ENCODE measurements at regions not wholly inside any gene's neighbourhood (a gene's known extent, or its start where the extent isn't known, plus 50 kb on each side); places are given as distances from the start of the nearest gene placed in this dataset.
"Not testable (repeated sequence)": the region's sequence is repeated elsewhere in the genome, so short reads cannot be mapped to it uniquely, and the experiment has no call there.

DNA sequence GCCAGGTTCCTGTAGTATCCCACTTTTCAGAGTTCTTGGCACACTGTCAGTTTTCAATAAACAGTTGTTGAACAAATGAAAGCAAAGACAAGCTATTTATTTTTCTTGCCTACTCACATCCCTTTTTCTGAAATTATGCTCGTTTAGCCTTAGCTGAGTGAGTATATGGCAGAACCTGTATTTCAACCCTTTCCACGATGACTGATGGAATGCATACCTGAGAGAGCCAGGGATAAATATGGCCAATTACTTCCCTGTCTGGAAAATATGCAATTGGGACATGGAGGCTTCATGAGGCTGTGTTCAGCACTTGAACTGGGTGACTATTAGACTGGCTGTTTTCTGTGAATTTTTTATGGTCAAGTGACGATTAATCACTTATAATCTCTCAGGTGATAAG lies 144.5 kb upstream of the POT1 start:
- no peaks in the 10 kb centered on the region for H3K27me3 ChIP-seq
- H3K9me3 ChIP-seq, result peaks cover 0 to 3% (median 0%) of the 10 kb centered on the region in 12 donors
- 80 to 88% (median 85%) methylated on average over 3 of the region's 3 CpGs for WGBS, 4 donors
- TF ChIP-seq, protein P1, sequence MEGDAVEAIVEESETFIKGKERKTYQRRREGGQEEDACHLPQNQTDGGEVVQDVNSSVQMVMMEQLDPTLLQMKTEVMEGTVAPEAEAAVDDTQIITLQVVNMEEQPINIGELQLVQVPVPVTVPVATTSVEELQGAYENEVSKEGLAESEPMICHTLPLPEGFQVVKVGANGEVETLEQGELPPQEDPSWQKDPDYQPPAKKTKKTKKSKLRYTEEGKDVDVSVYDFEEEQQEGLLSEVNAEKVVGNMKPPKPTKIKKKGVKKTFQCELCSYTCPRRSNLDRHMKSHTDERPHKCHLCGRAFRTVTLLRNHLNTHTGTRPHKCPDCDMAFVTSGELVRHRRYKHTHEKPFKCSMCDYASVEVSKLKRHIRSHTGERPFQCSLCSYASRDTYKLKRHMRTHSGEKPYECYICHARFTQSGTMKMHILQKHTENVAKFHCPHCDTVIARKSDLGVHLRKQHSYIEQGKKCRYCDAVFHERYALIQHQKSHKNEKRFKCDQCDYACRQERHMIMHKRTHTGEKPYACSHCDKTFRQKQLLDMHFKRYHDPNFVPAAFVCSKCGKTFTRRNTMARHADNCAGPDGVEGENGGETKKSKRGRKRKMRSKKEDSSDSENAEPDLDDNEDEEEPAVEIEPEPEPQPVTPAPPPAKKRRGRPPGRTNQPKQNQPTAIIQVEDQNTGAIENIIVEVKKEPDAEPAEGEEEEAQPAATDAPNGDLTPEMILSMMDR (IDR thresholded peaks at IDR 0.05), result no peak
- no peak for TF ChIP-seq POLR2A (IDR thresholded peaks at IDR 0.05)
- DNase-seq, result no peak
- no peaks in the 10 kb centered on the region for H3K4me1 ChIP-seq
- no peak overlapping the region for H3K27ac ChIP-seq
- H3K36me3 ChIP-seq, result no peaks in the 10 kb centered on the region
- intact Hi-C loops (cut with DNase I), result no loop called here
- H3K4me3 ChIP-seq, result no peak overlapping the region
- ATAC-seq, result no peak

GRCh38 chr7:125065546-125065945 lies 135.9 kb upstream of the POT1 start:
- intact Hi-C loops (cut with DNase I), result loop anchor here in 2 of 10 donors (10.0 kb wide), 1 partner anchor 599 kb away; no protein-coding TSS in a partner anchor
- 85 to 97% (median 93%) methylated on average over 1 of the region's 1 CpG for WGBS, 4 donors

DNA sequence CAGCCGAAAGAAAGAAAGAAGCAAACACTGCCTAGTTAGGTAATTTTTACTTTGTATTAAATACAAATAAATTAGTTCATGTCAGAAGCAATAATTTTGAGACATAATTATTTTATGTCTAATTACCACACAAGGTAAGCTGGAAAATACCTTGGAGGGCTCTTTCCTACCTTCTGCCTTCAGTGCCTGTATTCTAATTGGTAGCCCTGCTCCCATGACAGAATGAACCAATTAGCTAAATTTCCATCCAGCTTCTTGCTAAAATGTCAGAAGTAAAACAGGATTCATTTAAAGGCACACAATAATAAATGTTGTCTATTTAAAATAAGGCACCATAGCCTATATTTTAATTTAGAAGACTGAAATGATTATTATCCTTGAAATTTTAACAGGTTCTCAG lies 135.4 kb upstream of the POT1 start:
- DNase-seq, result no peak
- intact Hi-C loops (cut with DNase I), result loop anchor here in 2 of 10 donors (10.0 kb wide), 1 partner anchor 600 kb away; no protein-coding TSS in a partner anchor
- no peak overlapping the region for H3K27ac ChIP-seq
- no peak for TF ChIP-seq POLR2A (IDR thresholded peaks at IDR 0.05)
- TF ChIP-seq, protein P1 (IDR thresholded peaks at IDR 0.05), result no peak
- no peaks in the 10 kb centered on the region for H3K36me3 ChIP-seq
- no peak overlapping the region for H3K4me3 ChIP-seq
- peaks cover 0 to 18% (median 0%) of the 10 kb centered on the region in 12 donors for H3K9me3 ChIP-seq
- H3K27me3 ChIP-seq, result no peaks in the 10 kb centered on the region
- no peaks in the 10 kb centered on the region for H3K4me1 ChIP-seq
- no peak for ATAC-seq
- WGBS, 4 donors, result 91 to 98% (median 94%) methylated on average over 1 of the region's 1 CpG

More at GRCh38 chr7:125065546-125065945, 135.9 kb upstream of the POT1 start:
- Histone ChIP-seq H3K27me3 (no peaks in the 10 kb centered on the region), H3K4me3 (no peak overlapping the region), H3K9me3 (peaks cover 0 to 18% (median 0%) of the 10 kb centered on the region in 12 donors), H3K4me1 (no peaks in the 10 kb centered on the region), H3K36me3 (no peaks in the 10 kb centered on the region), H3K27ac (no peak overlapping the region)
- TF ChIP-seq, protein P1 (IDR thresholded peaks at IDR 0.05), result no peak
- TF ChIP-seq POLR2A (IDR thresholded peaks at IDR 0.05), result no peak
- ATAC-seq (no peak), DNase-seq (no peak)

- Histone ChIP-seq H3K36me3 (no peaks in the 10 kb centered on the region), H3K4me3 (no peak overlapping the region), H3K27me3 (peaks cover 0 to 9% (median 0%) of the 10 kb centered on the region in 9 donors), H3K4me1 (no peaks in the 10 kb centered on the region), H3K27ac (no peak overlapping the region), H3K9me3 (no peaks in the 10 kb centered on the region)
- no peak for DNase-seq
- WGBS, 4 donors, result 45 to 57% (median 50%) methylated on average over 2 of the region's 2 CpGs
- ATAC-seq, result no peak
- intact Hi-C loops (cut with DNase I), result loop anchor here in 8 of 10 donors (2.0 to 10.0 kb wide), 5 partner anchors 603 to 615 kb away; no protein-coding TSS in a partner anchor
- TF ChIP-seq, protein P1 (IDR thresholded peaks at IDR 0.05), result no peak
- no peak for TF ChIP-seq POLR2A (IDR thresholded peaks at IDR 0.05)
These were observed 132.3 kb upstream of the POT1 start for GRCh38 chr7:125061776-125062397.

DNA sequence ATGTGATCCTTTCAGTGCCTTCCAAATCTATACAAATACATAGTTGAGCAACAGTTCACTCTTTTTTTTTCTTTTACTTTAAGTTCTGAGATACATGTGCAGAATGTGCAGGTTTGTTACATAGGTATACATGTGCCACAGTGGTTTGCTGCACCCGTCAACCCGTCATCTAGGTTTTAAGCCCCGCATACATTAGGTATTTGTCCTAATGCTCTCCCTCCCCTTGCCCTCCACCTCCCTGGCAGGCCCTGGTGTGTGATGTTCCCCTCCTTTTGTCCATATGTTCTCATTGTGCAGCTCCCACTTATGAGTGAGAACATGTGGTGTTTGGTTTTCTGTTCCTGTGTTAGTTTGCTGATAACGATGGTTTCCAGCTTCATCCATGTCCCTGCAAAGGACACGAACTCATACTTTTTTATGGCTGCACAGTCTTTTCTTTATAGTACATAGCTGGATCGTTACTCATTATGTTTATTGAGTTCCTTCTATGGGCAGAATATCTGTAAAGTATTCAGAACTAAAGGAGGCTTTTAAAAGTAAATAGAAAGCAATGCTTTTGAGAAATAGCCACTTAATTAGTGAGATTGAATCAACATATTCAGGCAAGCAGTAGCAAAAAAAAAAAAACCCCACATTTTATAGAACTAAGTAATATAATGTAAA lies 131.6 kb upstream of the POT1 start:
- H3K4me1 ChIP-seq, H3K27ac ChIP-seq, H3K9me3 ChIP-seq, ATAC-seq, H3K4me3 ChIP-seq, H3K27me3 ChIP-seq, H3K36me3 ChIP-seq, DNase-seq: not testable (repeated sequence)
- WGBS, 4 donors, result 45 to 62% (median 57%) methylated on average over 6 of the region's 6 CpGs
- intact Hi-C loops (cut with DNase I), result loop anchor here in 8 of 10 donors (2.0 to 10.0 kb wide), 5 partner anchors 604 to 616 kb away; no protein-coding TSS in a partner anchor
